Liver (tissue), 3 donors: ENCODE measurements at regions not wholly inside any gene's neighbourhood (a gene's known extent, or its start where the extent isn't known, plus 50 kb on each side); places are given as distances from the start of the nearest gene placed in this dataset.

Experiments used
- ATF3 ChIP-seq: IDR thresholded peaks from 2 replicates; pipeline ENCODE4 v1.6.1; 2016; ENCODE audit warnings: antibody characterized with exemption
- EGR1 ChIP-seq, 2 donors: IDR thresholded peaks; 2 replicates each; pipeline ENCODE4 v1.6.1; 2016 to 2018; ENCODE audit warnings: antibody characterized with exemption in 2 of 2, low read depth in 2 of 2
- FOXA1 ChIP-seq: IDR thresholded peaks from 2 replicates; pipeline ENCODE4 v1.6.1; 2016; ENCODE audit warnings: antibody characterized with exemption
- GABPA ChIP-seq, 2 donors: IDR thresholded peaks in 1 of 2; conservative IDR thresholded peaks in 1 of 2; 2 replicates each; pipeline ENCODE4 v1.6.1; 2016; ENCODE audit warnings: antibody characterized with exemption in 2 of 2, mild to moderate bottlenecking in 1 of 2, moderate library complexity in 1 of 2
- NR2F2 ChIP-seq: IDR thresholded peaks from 2 replicates; pipeline ENCODE4 v1.6.1; 2016; ENCODE audit warnings: antibody characterized with exemption
- RAD21 ChIP-seq, 2 donors: IDR thresholded peaks; 2 replicates each; pipeline ENCODE4 v1.6.1; 2016; ENCODE audit warnings: antibody characterized with exemption in 2 of 2, mild to moderate bottlenecking in 2 of 2
- RXRA ChIP-seq, 2 donors: IDR thresholded peaks; 2 replicates each; pipeline ENCODE4 v1.6.1; 2017 to 2018; ENCODE audit warnings: antibody characterized with exemption in 2 of 2, mild to moderate bottlenecking in 1 of 2
- SP1 ChIP-seq: IDR thresholded peaks from 2 replicates; pipeline ENCODE4 v1.6.1; 2018; ENCODE audit warnings: antibody characterized with exemption, mild to moderate bottlenecking
- TAF1 ChIP-seq: conservative IDR thresholded peaks from 2 replicates; pipeline ENCODE4 v1.6.1; 2016; ENCODE audit warnings: antibody characterized with exemption, mild to moderate bottlenecking
- YY1 ChIP-seq: IDR thresholded peaks from 2 replicates; pipeline ENCODE4 v1.6.1; 2016; ENCODE audit warnings: antibody characterized with exemption, mild to moderate bottlenecking
- ZBTB33 ChIP-seq: IDR thresholded peaks from 2 replicates; pipeline ENCODE4 v1.6.1; 2016; ENCODE audit warnings: antibody characterized with exemption
- TF ChIP-seq, protein P1 (sequence below): fragments of 150-350 bp; IDR thresholded peaks from 2 replicates; pipeline ENCODE4 v1.5.1; 2017; ENCODE audit warnings: improper control_type of control experiment, low read depth, low read length; ENCODE audit not compliant: missing input control
- TF ChIP-seq, protein P2 (sequence below): IDR thresholded peaks from 2 replicates; pipeline ENCODE4 v1.6.1; 2016; ENCODE audit warnings: antibody characterized with exemption, mild to moderate bottlenecking
- TF ChIP-seq, protein P3 (sequence below): IDR thresholded peaks from 2 replicates; pipeline ENCODE4 v1.6.1; 2016; ENCODE audit warnings: antibody characterized with exemption
- donor health status: healthy.
- donor health status: healthy.

DNA sequence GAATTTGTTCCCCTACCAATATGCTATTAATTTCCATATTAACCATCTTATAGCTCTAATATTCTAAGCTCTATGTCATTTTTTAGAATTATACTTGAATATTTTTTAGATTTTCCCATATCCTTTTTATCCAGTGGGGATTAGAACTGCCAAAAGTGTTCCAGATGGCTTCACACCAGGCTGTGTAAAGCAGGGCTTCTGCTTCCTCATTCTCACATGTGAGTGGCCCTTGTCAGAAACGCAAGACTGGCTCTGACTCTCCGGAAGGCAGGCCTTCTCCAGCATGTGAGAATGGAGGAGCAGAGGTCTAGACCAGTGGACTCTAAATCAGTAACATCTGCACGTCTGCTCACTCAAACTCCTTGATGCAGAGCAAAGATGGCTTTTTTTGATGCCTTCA lies 650.1 kb downstream of the FGF9 start:
- TF ChIP-seq, protein P1, sequence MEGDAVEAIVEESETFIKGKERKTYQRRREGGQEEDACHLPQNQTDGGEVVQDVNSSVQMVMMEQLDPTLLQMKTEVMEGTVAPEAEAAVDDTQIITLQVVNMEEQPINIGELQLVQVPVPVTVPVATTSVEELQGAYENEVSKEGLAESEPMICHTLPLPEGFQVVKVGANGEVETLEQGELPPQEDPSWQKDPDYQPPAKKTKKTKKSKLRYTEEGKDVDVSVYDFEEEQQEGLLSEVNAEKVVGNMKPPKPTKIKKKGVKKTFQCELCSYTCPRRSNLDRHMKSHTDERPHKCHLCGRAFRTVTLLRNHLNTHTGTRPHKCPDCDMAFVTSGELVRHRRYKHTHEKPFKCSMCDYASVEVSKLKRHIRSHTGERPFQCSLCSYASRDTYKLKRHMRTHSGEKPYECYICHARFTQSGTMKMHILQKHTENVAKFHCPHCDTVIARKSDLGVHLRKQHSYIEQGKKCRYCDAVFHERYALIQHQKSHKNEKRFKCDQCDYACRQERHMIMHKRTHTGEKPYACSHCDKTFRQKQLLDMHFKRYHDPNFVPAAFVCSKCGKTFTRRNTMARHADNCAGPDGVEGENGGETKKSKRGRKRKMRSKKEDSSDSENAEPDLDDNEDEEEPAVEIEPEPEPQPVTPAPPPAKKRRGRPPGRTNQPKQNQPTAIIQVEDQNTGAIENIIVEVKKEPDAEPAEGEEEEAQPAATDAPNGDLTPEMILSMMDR = no peak
- TF ChIP-seq EGR1 (IDR thresholded peaks at IDR 0.05; ENCODE audit: low read depth in 2 of 2) (no peak), RAD21 (IDR thresholded peaks at IDR 0.05) (no peak), GABPA (IDR thresholded peaks at IDR 0.05 in 1 of 2, conservative IDR thresholded peaks at IDR 0.05 in 1 of 2) (no peak), YY1 (no peak), SP1 (no peak), ZBTB33 (no peak), TAF1 (no peak), NR2F2 (no peak), RXRA (IDR thresholded peaks at IDR 0.05) (no peak), ATF3 (no peak), FOXA1 (no peak)
- TF ChIP-seq, protein P2, sequence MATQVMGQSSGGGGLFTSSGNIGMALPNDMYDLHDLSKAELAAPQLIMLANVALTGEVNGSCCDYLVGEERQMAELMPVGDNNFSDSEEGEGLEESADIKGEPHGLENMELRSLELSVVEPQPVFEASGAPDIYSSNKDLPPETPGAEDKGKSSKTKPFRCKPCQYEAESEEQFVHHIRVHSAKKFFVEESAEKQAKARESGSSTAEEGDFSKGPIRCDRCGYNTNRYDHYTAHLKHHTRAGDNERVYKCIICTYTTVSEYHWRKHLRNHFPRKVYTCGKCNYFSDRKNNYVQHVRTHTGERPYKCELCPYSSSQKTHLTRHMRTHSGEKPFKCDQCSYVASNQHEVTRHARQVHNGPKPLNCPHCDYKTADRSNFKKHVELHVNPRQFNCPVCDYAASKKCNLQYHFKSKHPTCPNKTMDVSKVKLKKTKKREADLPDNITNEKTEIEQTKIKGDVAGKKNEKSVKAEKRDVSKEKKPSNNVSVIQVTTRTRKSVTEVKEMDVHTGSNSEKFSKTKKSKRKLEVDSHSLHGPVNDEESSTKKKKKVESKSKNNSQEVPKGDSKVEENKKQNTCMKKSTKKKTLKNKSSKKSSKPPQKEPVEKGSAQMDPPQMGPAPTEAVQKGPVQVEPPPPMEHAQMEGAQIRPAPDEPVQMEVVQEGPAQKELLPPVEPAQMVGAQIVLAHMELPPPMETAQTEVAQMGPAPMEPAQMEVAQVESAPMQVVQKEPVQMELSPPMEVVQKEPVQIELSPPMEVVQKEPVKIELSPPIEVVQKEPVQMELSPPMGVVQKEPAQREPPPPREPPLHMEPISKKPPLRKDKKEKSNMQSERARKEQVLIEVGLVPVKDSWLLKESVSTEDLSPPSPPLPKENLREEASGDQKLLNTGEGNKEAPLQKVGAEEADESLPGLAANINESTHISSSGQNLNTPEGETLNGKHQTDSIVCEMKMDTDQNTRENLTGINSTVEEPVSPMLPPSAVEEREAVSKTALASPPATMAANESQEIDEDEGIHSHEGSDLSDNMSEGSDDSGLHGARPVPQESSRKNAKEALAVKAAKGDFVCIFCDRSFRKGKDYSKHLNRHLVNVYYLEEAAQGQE = no peak
- TF ChIP-seq, protein P3, sequence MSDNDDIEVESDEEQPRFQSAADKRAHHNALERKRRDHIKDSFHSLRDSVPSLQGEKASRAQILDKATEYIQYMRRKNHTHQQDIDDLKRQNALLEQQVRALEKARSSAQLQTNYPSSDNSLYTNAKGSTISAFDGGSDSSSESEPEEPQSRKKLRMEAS = no peak
